HepG2 (cell line): ENCODE measurements at regions not wholly inside any gene's neighbourhood (a gene's known extent, or its start where the extent isn't known, plus 50 kb on each side); places are given as distances from the start of the nearest gene placed in this dataset.

Experiments used
- ATAC-seq: fragments of 200-7000 bp; cut with Tn5 transposase; 3 replicates; pipeline ENCODE4 v1.9.1; 2020; ENCODE audit warnings: mild to moderate bottlenecking, moderate library complexity
- BruUV-seq: library from RNA; stranded (reverse); fragments of 400-500 nt; replicated peaks from 2 replicates; lab custom pipeline; 2021; lab: Mats Ljungman, UMichigan
- CTCF ChIA-PET: fragments of 300-600 bp; formaldehyde crosslinking; extraction: SDS; loops from one replicate; lab custom pipeline; 2021; ENCODE audit warnings: low total read pairs, inconsistent platforms, low intra/inter-chr PET ratio; lab: Yijun Ruan, JAX
- POLR2A ChIA-PET: fragments of 350-600 bp; sonication (Branson Sonifier 250); formaldehyde crosslinking; loops from one replicate; lab custom pipeline; 2020; ENCODE audit warnings: antibody characterized with exemption, inconsistent platforms; lab: Yijun Ruan, JAX
- DNase-seq: peaks from one replicate; pipeline ENCODE4 v3.0.0-alpha.2; 2015; ENCODE audit warnings: low spot score
- FAIRE-seq: peaks from 3 replicates; lab custom pipeline; 2011; peaks lifted over from hg19 to GRCh38; lab: Jason Lieb, UNC
- H2AFZ ChIP-seq: one replicate; pipeline ENCODE4 v1.6.1; 2011; ENCODE audit warnings: low read length, inconsistent platforms
- H3K27ac ChIP-seq: fragments of 300-600 bp; 3 replicates; pipeline ENCODE4 v1.8.0; 2011; ENCODE audit warnings: mixed run types, mild to moderate bottlenecking, mixed read lengths, low read length, inconsistent platforms; ENCODE audit not compliant: insufficient read depth; ENCODE audit errors: extremely low read length
- H3K27me3 ChIP-seq, 2 experiments: fragments of 200-600 bp in 1 of 2; 2 replicates in 1 of 2; 3 replicates in 1 of 2; pipeline versions ENCODE4 v1.6.0 to v1.8.0; 2011; ENCODE audit warnings: low read length in 2 of 2, mild to moderate bottlenecking in 2 of 2, moderate library complexity in 2 of 2, inconsistent platforms in 1 of 2; ENCODE audit not compliant: insufficient read depth in 2 of 2, control insufficient read depth in 1 of 2
- H3K36me3 ChIP-seq, 2 experiments: fragments of 200-600 bp in 1 of 2; replicated peaks in 1 of 2; 2 replicates in 1 of 2; 3 replicates in 1 of 2; pipeline versions ENCODE4 v1.5.1 to v1.8.0; 2011; ENCODE audit warnings: low read length in 2 of 2, inconsistent platforms in 1 of 2; ENCODE audit not compliant: insufficient read depth in 2 of 2, control insufficient read depth in 1 of 2
- H3K4me1 ChIP-seq: 2 replicates; pipeline ENCODE4 v1.5.1; 2012; ENCODE audit warnings: low read length, inconsistent platforms; ENCODE audit not compliant: insufficient read depth
- H3K4me2 ChIP-seq: 2 replicates; pipeline ENCODE4 v1.6.0; 2011; ENCODE audit warnings: low read depth, low read length, inconsistent platforms
- H3K4me3 ChIP-seq, 3 experiments: fragments of 200-600 bp in 1 of 3; sonication (generic), shearing (Covaris generic) in 1 of 3; replicated peaks in 1 of 3; 2 replicates each; pipeline ENCODE4 v1.5.1; 2011 to 2016; ENCODE audit warnings: low read length in 3 of 3, inconsistent platforms in 2 of 3, low read depth in 2 of 3, mild to moderate bottlenecking in 2 of 3, control low read depth in 1 of 3, mixed read lengths in 1 of 3; ENCODE audit not compliant: insufficient read depth in 1 of 3
- H3K79me2 ChIP-seq: one replicate; pipeline ENCODE4 v1.6.1; 2011; ENCODE audit warnings: low read length, inconsistent platforms; ENCODE audit not compliant: insufficient read depth
- H3K9ac ChIP-seq: 2 replicates; pipeline ENCODE4 v1.6.0; 2011; ENCODE audit warnings: mild to moderate bottlenecking, low read depth, low read length, inconsistent platforms; ENCODE audit not compliant: insufficient read depth
- H3K9me3 ChIP-seq: 2 replicates; pipeline ENCODE4 v1.5.1; 2012; ENCODE audit warnings: mild to moderate bottlenecking, low read length
- H4K20me1 ChIP-seq: 2 replicates; pipeline ENCODE4 v1.6.0; 2011; ENCODE audit warnings: inconsistent platforms, mild to moderate bottlenecking, low read length, moderate library complexity; ENCODE audit not compliant: insufficient read depth
- ATRX ChIP-seq: sonication (generic); formaldehyde crosslinking; IDR thresholded peaks from 2 replicates; pipeline ENCODE4 v1.4.0; 2020; ENCODE audit warnings: missing genetic modification reagents, borderline replicate concordance
- MNT ChIP-seq: fragments of 450-650 bp; IDR thresholded peaks from 2 replicates; pipeline ENCODE4 v1.6.1; 2016
- NCOA5 ChIP-seq: sonication (generic); formaldehyde crosslinking; IDR thresholded peaks from 2 replicates; pipeline ENCODE4 v1.4.0; 2020; ENCODE audit warnings: missing genetic modification reagents
- PLRG1 ChIP-seq: fragments of 450-650 bp; conservative IDR thresholded peaks from 2 replicates; pipeline ENCODE4 v1.6.1; 2016
- ZNF136 ChIP-seq: sonication (generic); formaldehyde crosslinking; IDR thresholded peaks from 2 replicates; pipeline ENCODE4 v1.8.1; 2022; ENCODE audit warnings: low read depth, mild to moderate bottlenecking, moderate library complexity, missing genetic modification reagents
- WGBS: methylation state at CpG from one replicate; pipeline ENCODE4 v1.1.6; 2017; ENCODE audit warnings: low lambda C conversion rate; 5-methylcytosine and 5-hydroxymethylcytosine counted together
- in situ Hi-C: cut with HindIII; loops from 2 replicates; pipeline ENCODE4 v1.10.0; 2017; ENCODE audit warnings: low pct_unique_long_range_greater_than_20kb; ENCODE audit not compliant: extremely low pct_ligation_motif_present
- intact Hi-C: fragments of 100-400 bp; cut with micrococcal nuclease; formaldehyde crosslinking; loops from one replicate; pipeline ENCODE4 v1.10.0; 2022; ENCODE audit not compliant: unreplicated experiment

- TF ChIP-seq ATRX (CRISPR knock-in tag), result no peak
- TF ChIP-seq NCOA5 (CRISPR knock-in tag), result no peak
- TF ChIP-seq, all 625 proteins: peak for 0
Measured at GRCh38 chr16:55261301-55261700, 62.7 kb upstream of the IRX6 start (continued).

- intact Hi-C loops, result no loop called here
Measured at GRCh38 chr16:55263271-55264250, 60.4 kb upstream of the IRX6 start.

More at GRCh38 chr16:55263271-55264250, 60.4 kb upstream of the IRX6 start:
- no peak overlapping the region for H3K9ac ChIP-seq
- no peaks in the 10 kb centered on the region for H3K36me3 ChIP-seq
- FAIRE-seq (no peak), DNase-seq (no peak), ATAC-seq (no peak)
- WGBS, result 11% methylated on average over 9 of the region's 10 CpGs
- H3K9me3 ChIP-seq, result no peaks in the 10 kb centered on the region
- POLR2A ChIA-PET, result no interaction called here
- H2AFZ ChIP-seq, result no peak overlapping the region
- no peaks in the 10 kb centered on the region for H3K4me1 ChIP-seq
- no peaks in the 10 kb centered on the region for H3K79me2 ChIP-seq
- no TSS peak for BruUV-seq
- in situ Hi-C loops, result loop anchor here (25.0 kb wide), 1 partner anchor 1326 kb away; no protein-coding TSS in a partner anchor
- TF ChIP-seq MNT, result 0 out of 2 replicates have a peak, but pooled peaks have one; percentile 5
- TF ChIP-seq ZNF136 (CRISPR knock-in tag), result no peak
- 0 out of 2 replicates have a peak, but pooled peaks have one; percentile 72 for TF ChIP-seq PLRG1
- no peaks in the 10 kb centered on the region for H3K27me3 ChIP-seq
- H4K20me1 ChIP-seq, result no peaks in the 10 kb centered on the region
- no peak overlapping the region for H3K4me2 ChIP-seq
- CTCF ChIA-PET, result no interaction called here
- no peak overlapping the region for H3K4me3 ChIP-seq
- no peak overlapping the region for H3K27ac ChIP-seq
